Ovary (tissue), 7 donors: ENCODE measurements at regions not wholly inside any gene's neighbourhood (a gene's known extent, or its start where the extent isn't known, plus 50 kb on each side); places are given as distances from the start of the nearest gene placed in this dataset.

Experiments
- DNase-seq, 5 donors: peaks; one replicate each; pipeline ENCODE4 v3.0.0-alpha.2; 2019 to 2020
- H3K27ac ChIP-seq, 2 donors: fragments of 200-600 bp; one replicate each; pipeline versions ENCODE4 v1.5.1 to v1.8.0; 2019 to 2022
- H3K27me3 ChIP-seq: fragments of 200-600 bp; one replicate; pipeline ENCODE4 v1.8.0; 2022
- H3K36me3 ChIP-seq: fragments of 200-600 bp; sonication (generic); one replicate; pipeline ENCODE4 v1.5.1; 2019
- H3K4me1 ChIP-seq: one replicate; pipeline ENCODE4 v1.8.1; 2013; ENCODE audit warnings: mild to moderate bottlenecking, moderate library complexity; ENCODE audit not compliant: insufficient read depth
- H3K4me3 ChIP-seq: fragments of 200-600 bp; sonication (generic); one replicate; pipeline ENCODE4 v1.5.1; 2017
- H3K9me3 ChIP-seq, 2 donors: fragments of 200-600 bp in 1 of 2; sonication (generic) in 1 of 2; one replicate each; pipeline versions ENCODE4 v1.5.1 to v1.8.1; 2013 to 2019; ENCODE audit warnings: mild to moderate bottlenecking in 1 of 2, moderate library complexity in 1 of 2
- CTCF ChIP-seq, 3 donors: fragments of 450-650 bp in 2 of 3; fragments of 200-600 bp in 1 of 3; IDR thresholded peaks; one replicate each; pipeline versions ENCODE4 v1.5.1 to v1.8.0; 2016 to 2022; ENCODE audit warnings: antibody characterized with exemption in 3 of 3, mild to moderate bottlenecking in 1 of 3
- EP300 ChIP-seq: sonication (generic); formaldehyde crosslinking; IDR thresholded peaks from one replicate; pipeline ENCODE4 v1.6.1; 2017; ENCODE audit warnings: antibody characterized with exemption
- POLR2A ChIP-seq: fragments of 450-650 bp; IDR thresholded peaks from one replicate; pipeline ENCODE4 v1.6.1; 2017; ENCODE audit warnings: antibody characterized with exemption, mild to moderate bottlenecking, moderate library complexity
- WGBS, 3 donors: extraction: QIAGEN DNeasy Blood & Tissue Kit in 1 of 3; methylation state at CpG; one replicate each; pipeline versions ENCODE4 v1.1.5 to v1.1.7; 2013 to 2017; 5-methylcytosine and 5-hydroxymethylcytosine counted together
- intact Hi-C, 4 donors: fragments of 100-400 bp; cut with DNase I; formaldehyde crosslinking; loops; one replicate each; pipeline versions ENCODE4 v1.11.0 to v1.15.1; 2022 to 2023
- donor health status: DM: no; HTN: no; CAD: no; lungs with moderate emphysema.
- donor health status: DM: no; HTN: no; CAD: no.
- donor health status: Bipolar disorder and iron deficiency.
- donor health status: DM: no; HTN: no; CAD: no.
- donor health status: DM: yes; HTN: yes; CAD: no.

GRCh38 chr10:31689233-31689632 is 239.4 kb downstream of the ARHGAP12 start:
- no peak overlapping the region for H3K27ac ChIP-seq
- WGBS, 3 donors = 47 to 54% (median 49%) methylated on average over 1 of the region's 1 CpG
- DNase-seq = no peak
- intact Hi-C loops = no loop called here
- no peaks in the 10 kb centered on the region for H3K9me3 ChIP-seq
- no peaks in the 10 kb centered on the region for H3K27me3 ChIP-seq
- no peaks in the 10 kb centered on the region for H3K4me1 ChIP-seq
- no peak for TF ChIP-seq CTCF (IDR thresholded peaks at IDR 0.05)
- TF ChIP-seq EP300 = no peak
- TF ChIP-seq POLR2A = no peak
- no peaks in the 10 kb centered on the region for H3K36me3 ChIP-seq
- no peak overlapping the region for H3K4me3 ChIP-seq

- Histone ChIP-seq H3K27me3 (no peaks in the 10 kb centered on the region), H3K27ac (no peak overlapping the region), H3K4me1 (no peaks in the 10 kb centered on the region), H3K9me3 (no peaks in the 10 kb centered on the region), H3K4me3 (no peak overlapping the region), H3K36me3 (no peaks in the 10 kb centered on the region)
- TF ChIP-seq POLR2A = no peak
- TF ChIP-seq EP300 = no peak
- TF ChIP-seq CTCF (IDR thresholded peaks at IDR 0.05) = no peak
- intact Hi-C loops = no loop called here
- WGBS, 3 donors = 79 to 90% (median 88%) methylated on average over 3 of the region's 3 CpGs
- DNase-seq = no peak
These were observed 240.8 kb downstream of the ARHGAP12 start for GRCh38 chr10:31687663-31688482.

GRCh38 chr10:31686599-31686998 is 242.0 kb downstream of the ARHGAP12 start:
- H3K4me1 ChIP-seq = no peaks in the 10 kb centered on the region
- no peaks in the 10 kb centered on the region for H3K27me3 ChIP-seq
- intact Hi-C loops = no loop called here
- no peak for DNase-seq
- no peak overlapping the region for H3K4me3 ChIP-seq
- H3K36me3 ChIP-seq = no peaks in the 10 kb centered on the region
- TF ChIP-seq POLR2A = no peak
- TF ChIP-seq CTCF (IDR thresholded peaks at IDR 0.05) = no peak
- TF ChIP-seq EP300 = no peak
- no peaks in the 10 kb centered on the region for H3K9me3 ChIP-seq
- H3K27ac ChIP-seq = no peak overlapping the region

- H3K27ac ChIP-seq = no peak overlapping the region
- TF ChIP-seq CTCF (IDR thresholded peaks at IDR 0.05) = no peak
- no peak for TF ChIP-seq EP300
- TF ChIP-seq POLR2A = no peak
- intact Hi-C loops = no loop called here
- no peaks in the 10 kb centered on the region for H3K27me3 ChIP-seq
- H3K4me3 ChIP-seq = no peak overlapping the region
- H3K4me1 ChIP-seq = no peaks in the 10 kb centered on the region
- H3K36me3 ChIP-seq = no peaks in the 10 kb centered on the region
- H3K9me3 ChIP-seq = no peaks in the 10 kb centered on the region
- 94 to 100% (median 95%) methylated on average over 1 of the region's 1 CpG for WGBS, 3 donors
- DNase-seq = no peak
These were observed 244.9 kb downstream of the ARHGAP12 start for GRCh38 chr10:31683682-31684081.
